HFF-Myc (cell line): ENCODE measurements at regions not wholly inside any gene's neighbourhood (a gene's known extent, or its start where the extent isn't known, plus 50 kb on each side); places are given as distances from the start of the nearest gene placed in this dataset.

Experiments used
- DNase-seq: peaks from one replicate; pipeline ENCODE4 v3.0.0-alpha.2; 2011; ENCODE audit warnings: low read depth; ENCODE audit errors: extremely low read depth
- H3K4me3 ChIP-seq: replicated peaks from 2 replicates; pipeline ENCODE4 v1.5.1; 2011; ENCODE audit warnings: low read depth, mild to moderate bottlenecking, control low read depth, low read length
- CTCF ChIP-seq: IDR thresholded peaks from 2 replicates; pipeline ENCODE4 v1.5.1; 2012; ENCODE audit warnings: mild to moderate bottlenecking, low read depth, low read length, control low read depth; ENCODE audit errors: missing control alignments

GRCh38 chr3:5458526-5458925 lies 271.0 kb downstream of the EDEM1 start:
- no peak for TF ChIP-seq CTCF
- no peak overlapping the region for H3K4me3 ChIP-seq
- DNase-seq = no peak

GRCh38 chr3:5462086-5462485 lies 274.6 kb downstream of the EDEM1 start:
- no peak for TF ChIP-seq CTCF
- DNase-seq = no peak

GRCh38 chr3:5463991-5464390 lies 276.5 kb downstream of the EDEM1 start:
- no peak for DNase-seq
- TF ChIP-seq CTCF = no peak
- no peak overlapping the region for H3K4me3 ChIP-seq

More at GRCh38 chr3:5462086-5462485, 274.6 kb downstream of the EDEM1 start:
- no peak overlapping the region for H3K4me3 ChIP-seq

GRCh38 chr3:5464649-5465048 lies 277.1 kb downstream of the EDEM1 start:
- no peak overlapping the region for H3K4me3 ChIP-seq
- TF ChIP-seq CTCF = no peak
- DNase-seq = no peak

GRCh38 chr3:5465183-5465582 lies 277.7 kb downstream of the EDEM1 start:
- no peak overlapping the region for H3K4me3 ChIP-seq
- no peak for TF ChIP-seq CTCF
- DNase-seq = no peak

GRCh38 chr3:5466065-5466464 lies 278.6 kb downstream of the EDEM1 start:
- no peak for TF ChIP-seq CTCF
- no peak for DNase-seq
- H3K4me3 ChIP-seq = no peak overlapping the region

- no peak overlapping the region for H3K4me3 ChIP-seq
- no peak for TF ChIP-seq CTCF
Observed at GRCh38 chr3:5466717-5467116, 279.2 kb downstream of the EDEM1 start.

More at GRCh38 chr3:5466717-5467116, 279.2 kb downstream of the EDEM1 start:
- no peak for DNase-seq
